SK-N-MC (cell line): ENCODE measurements at regions not wholly inside any gene's neighbourhood (a gene's known extent, or its start where the extent isn't known, plus 50 kb on each side); places are given as distances from the start of the nearest gene placed in this dataset.

Experiments
- EZH2 ChIP-seq: fragments of 200-600 bp; sonication (generic); IDR thresholded peaks from one replicate; pipeline ENCODE4 v1.6.1; 2017; ENCODE audit warnings: antibody characterized with exemption
- FOXP2 ChIP-seq: optimal IDR thresholded peaks from 2 replicates; pipeline ENCODE3; 2011; ENCODE audit warnings: mild to moderate bottlenecking, moderate library complexity; ENCODE audit not compliant: insufficient read depth; ENCODE audit errors: extremely low read length, control extremely low read depth
- POLR2AphosphoS5 ChIP-seq: IDR thresholded peaks from 2 replicates; pipeline ENCODE4 v1.6.1; 2012; ENCODE audit warnings: mild to moderate bottlenecking, low read depth, low read length, borderline replicate concordance

DNA sequence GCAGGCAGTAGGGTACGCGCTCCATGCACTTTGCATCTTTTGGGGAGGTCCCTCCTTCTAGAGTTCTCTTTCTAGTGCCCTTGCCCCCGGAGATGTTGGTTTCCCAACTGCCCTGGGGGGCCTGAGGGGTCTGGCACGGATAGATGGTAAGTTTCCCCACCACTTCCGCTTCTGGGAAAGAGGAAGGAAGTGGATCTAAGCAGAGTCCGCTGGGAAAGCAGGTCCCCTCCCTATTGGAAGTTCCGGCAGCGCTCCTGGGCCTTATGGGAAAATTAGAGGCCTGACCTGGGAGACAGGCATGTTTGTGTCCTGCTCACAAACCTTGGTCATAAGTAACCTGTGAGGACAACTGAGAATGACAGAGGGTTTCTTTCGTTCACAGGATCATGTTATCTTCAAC lies 274.4 kb downstream of the RPS6KC1 start:
- TF ChIP-seq EZH2 (no peak), POLR2AphosphoS5 (no peak), FOXP2 (no peak)
